ENCODE measurements at regions not wholly inside any gene's neighbourhood (a gene's known extent, or its start where the extent isn't known, plus 50 kb on each side); places are given as distances from the start of the nearest gene placed in this dataset.

DNA sequence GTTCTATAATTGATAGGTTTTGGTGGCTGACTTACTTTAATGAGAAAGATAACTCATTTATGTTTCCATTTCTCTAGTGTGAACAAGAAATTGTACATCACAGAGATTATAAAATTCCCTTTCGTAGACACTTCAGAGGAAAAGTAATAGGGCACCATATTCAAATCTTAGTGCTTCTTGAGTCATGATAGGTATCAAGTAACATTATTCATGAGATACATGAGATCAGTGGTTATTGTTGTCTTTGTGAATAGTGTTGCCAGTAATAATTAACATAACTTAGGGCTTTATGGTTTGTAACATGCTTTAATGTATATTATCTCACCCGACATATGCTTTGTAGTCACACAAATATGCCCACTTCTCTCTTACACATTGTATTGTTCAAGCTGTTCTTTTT lies 73.7 kb upstream of the IL15 start:
- TF ChIP-seq, protein P1, sequence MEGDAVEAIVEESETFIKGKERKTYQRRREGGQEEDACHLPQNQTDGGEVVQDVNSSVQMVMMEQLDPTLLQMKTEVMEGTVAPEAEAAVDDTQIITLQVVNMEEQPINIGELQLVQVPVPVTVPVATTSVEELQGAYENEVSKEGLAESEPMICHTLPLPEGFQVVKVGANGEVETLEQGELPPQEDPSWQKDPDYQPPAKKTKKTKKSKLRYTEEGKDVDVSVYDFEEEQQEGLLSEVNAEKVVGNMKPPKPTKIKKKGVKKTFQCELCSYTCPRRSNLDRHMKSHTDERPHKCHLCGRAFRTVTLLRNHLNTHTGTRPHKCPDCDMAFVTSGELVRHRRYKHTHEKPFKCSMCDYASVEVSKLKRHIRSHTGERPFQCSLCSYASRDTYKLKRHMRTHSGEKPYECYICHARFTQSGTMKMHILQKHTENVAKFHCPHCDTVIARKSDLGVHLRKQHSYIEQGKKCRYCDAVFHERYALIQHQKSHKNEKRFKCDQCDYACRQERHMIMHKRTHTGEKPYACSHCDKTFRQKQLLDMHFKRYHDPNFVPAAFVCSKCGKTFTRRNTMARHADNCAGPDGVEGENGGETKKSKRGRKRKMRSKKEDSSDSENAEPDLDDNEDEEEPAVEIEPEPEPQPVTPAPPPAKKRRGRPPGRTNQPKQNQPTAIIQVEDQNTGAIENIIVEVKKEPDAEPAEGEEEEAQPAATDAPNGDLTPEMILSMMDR (IDR thresholded peaks at IDR 0.05) = no peak
- no peak for TF ChIP-seq ZFX (IDR thresholded peaks at IDR 0.05; ENCODE audit: borderline replicate concordance)
